Left ventricle myocardium inferior (tissue), 1 donor: ENCODE measurements at regions not wholly inside any gene's neighbourhood (a gene's known extent, or its start where the extent isn't known, plus 50 kb on each side); places are given as distances from the start of the nearest gene placed in this dataset.

Experiments used
- DNase-seq: peaks from one replicate; pipeline ENCODE4 v3.0.0-alpha.2; 2020
- H3K27ac ChIP-seq: fragments of 200-600 bp; replicated peaks from 2 replicates; pipeline ENCODE4 v1.8.0; 2021
- H3K27me3 ChIP-seq: fragments of 200-600 bp; 2 replicates; pipeline ENCODE4 v1.8.0; 2021; ENCODE audit warnings: low read depth
- H3K36me3 ChIP-seq: fragments of 200-600 bp; 2 replicates; pipeline ENCODE4 v1.8.0; 2021
- H3K4me1 ChIP-seq: fragments of 200-600 bp; 2 replicates; pipeline ENCODE4 v1.8.0; 2021
- H3K4me3 ChIP-seq: fragments of 200-600 bp; 2 replicates; pipeline ENCODE4 v1.8.0; 2021; ENCODE audit warnings: mild to moderate bottlenecking, moderate library complexity
- H3K9me3 ChIP-seq: fragments of 200-600 bp; replicated peaks from 2 replicates; pipeline ENCODE4 v1.8.0; 2021
- CTCF ChIP-seq: fragments of 200-600 bp; IDR thresholded peaks from 2 replicates; pipeline ENCODE4 v1.8.0; 2021; ENCODE audit warnings: antibody characterized with exemption, mild to moderate bottlenecking, borderline replicate concordance
- intact Hi-C: fragments of 100-400 bp; cut with micrococcal nuclease; formaldehyde crosslinking; loops from one replicate; pipeline ENCODE4 v1.11.0; 2022
- donor health status: DM: no; HTN: yes; CAD: no; lungs with severe emphysema.

- TF ChIP-seq CTCF, result no peak
- no peaks in the 10 kb centered on the region for H3K4me1 ChIP-seq
- intact Hi-C loops, result no loop called here
- H3K27me3 ChIP-seq, result peaks cover 4% of the 10 kb centered on the region
- H3K36me3 ChIP-seq, result no peaks in the 10 kb centered on the region
- no peaks in the 10 kb centered on the region for H3K9me3 ChIP-seq
- H3K27ac ChIP-seq, result no peak overlapping the region
- no peak for DNase-seq
- no peak overlapping the region for H3K4me3 ChIP-seq
These were observed 107.4 kb upstream of the CLDN10 start for GRCh38 chr13:95445131-95445530.

- no peak for TF ChIP-seq CTCF
These were observed 104.7 kb upstream of the CLDN10 start for GRCh38 chr13:95447814-95448213.

DNA sequence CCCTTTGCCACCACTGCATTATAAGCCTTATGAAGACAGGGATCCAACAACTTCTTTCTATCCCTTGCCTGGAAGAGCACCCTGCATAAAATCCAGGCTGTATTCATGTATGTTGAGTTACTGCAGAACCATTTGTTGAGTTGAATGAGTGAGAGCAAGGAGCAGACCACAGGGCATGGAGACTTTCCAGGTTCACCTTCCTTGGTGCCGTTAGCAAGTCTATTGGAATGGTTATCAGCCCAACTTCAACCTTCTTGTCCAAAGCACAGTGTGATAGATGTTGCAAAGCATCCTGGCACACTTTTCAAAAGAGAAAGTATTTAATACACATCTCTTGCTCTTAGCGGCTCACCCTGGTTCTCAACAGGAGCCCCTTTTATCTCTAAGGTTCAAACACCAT lies 100.9 kb upstream of the CLDN10 start:
- H3K36me3 ChIP-seq, result no peaks in the 10 kb centered on the region
- DNase-seq, result no peak
- H3K9me3 ChIP-seq, result no peaks in the 10 kb centered on the region
- TF ChIP-seq CTCF, result no peak
- peaks cover 8% of the 10 kb centered on the region for H3K4me1 ChIP-seq
- H3K27me3 ChIP-seq, result peaks cover 36% of the 10 kb centered on the region
- intact Hi-C loops, result no loop called here
- no peak overlapping the region for H3K27ac ChIP-seq
- no peak overlapping the region for H3K4me3 ChIP-seq

More at GRCh38 chr13:95447814-95448213, 104.7 kb upstream of the CLDN10 start:
- H3K27ac ChIP-seq, result no peak overlapping the region
- H3K4me3 ChIP-seq, result no peak overlapping the region
- no peaks in the 10 kb centered on the region for H3K9me3 ChIP-seq
- intact Hi-C loops, result no loop called here
- peaks cover 20% of the 10 kb centered on the region for H3K27me3 ChIP-seq
- DNase-seq, result no peak
- H3K4me1 ChIP-seq, result no peaks in the 10 kb centered on the region
- no peaks in the 10 kb centered on the region for H3K36me3 ChIP-seq

DNA sequence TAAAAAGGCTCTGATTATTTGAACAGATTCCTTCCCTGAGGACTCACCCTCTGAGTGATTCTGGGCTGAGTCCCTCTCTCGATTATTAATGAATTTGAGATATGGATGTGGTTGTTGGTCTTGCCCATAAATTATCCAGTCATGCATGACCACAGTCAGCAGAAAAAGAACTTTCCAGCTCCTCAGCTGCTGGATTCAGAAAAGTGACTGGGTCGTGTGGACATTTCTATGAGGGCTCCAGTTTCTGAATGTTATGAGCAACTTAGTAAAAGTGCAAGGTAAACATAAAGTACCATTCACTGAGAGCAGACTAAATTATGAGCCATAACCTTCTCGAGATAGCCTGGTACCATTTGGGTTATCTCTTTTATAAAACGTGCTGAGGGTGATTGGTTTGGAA lies 100.1 kb upstream of the CLDN10 start:
- Histone ChIP-seq H3K9me3 (no peaks in the 10 kb centered on the region), H3K27me3 (peaks cover 36% of the 10 kb centered on the region), H3K4me1 (peaks cover 8% of the 10 kb centered on the region), H3K36me3 (no peaks in the 10 kb centered on the region), H3K4me3 (no peak overlapping the region), H3K27ac (no peak overlapping the region)
- no peak for DNase-seq
- TF ChIP-seq CTCF, result no peak
- intact Hi-C loops, result no loop called here

GRCh38 chr13:95455782-95456181 lies 96.7 kb upstream of the CLDN10 start:
- H3K27me3 ChIP-seq, result peaks cover 31% of the 10 kb centered on the region
- H3K9me3 ChIP-seq, result peaks cover 3% of the 10 kb centered on the region
- intact Hi-C loops, result no loop called here
- no peak for DNase-seq
- H3K4me1 ChIP-seq, result peaks cover 8% of the 10 kb centered on the region
- H3K36me3 ChIP-seq, result no peaks in the 10 kb centered on the region
- H3K27ac ChIP-seq, result no peak overlapping the region
- no peak overlapping the region for H3K4me3 ChIP-seq
- TF ChIP-seq CTCF, result no peak

GRCh38 chr13:95456815-95457214 lies 95.7 kb upstream of the CLDN10 start:
- no peaks in the 10 kb centered on the region for H3K36me3 ChIP-seq
- H3K4me1 ChIP-seq, result peaks cover 8% of the 10 kb centered on the region
- TF ChIP-seq CTCF, result no peak
- H3K27ac ChIP-seq, result no peak overlapping the region
- H3K9me3 ChIP-seq, result peaks cover 3% of the 10 kb centered on the region
- H3K27me3 ChIP-seq, result peaks cover 24% of the 10 kb centered on the region
- H3K4me3 ChIP-seq, result no peak overlapping the region
- no peak for DNase-seq
- intact Hi-C loops, result no loop called here
